ENCODE measurements at regions not wholly inside any gene's neighbourhood (a gene's known extent, or its start where the extent isn't known, plus 50 kb on each side); places are given as distances from the start of the nearest gene placed in this dataset.
"Not testable (repeated sequence)": the region's sequence is repeated elsewhere in the genome, so short reads cannot be mapped to it uniquely, and the experiment has no call there.

- DNase-seq = no peak
- in situ Hi-C loops (cut with MboI; ENCODE audit: low pct_unique_long_range_greater_than_20kb, low sequenced_read_pairs) = no loop called here
These were observed 699.0 kb upstream of the ARRDC3 start for GRCh38 chr5:92081958-92082712.

- no peak for DNase-seq
- in situ Hi-C loops (cut with MboI; ENCODE audit: low pct_unique_long_range_greater_than_20kb, low sequenced_read_pairs) = no loop called here
These were observed 687.7 kb upstream of the ARRDC3 start for GRCh38 chr5:92070786-92071185.

GRCh38 chr5:92064993-92065392 is 681.9 kb upstream of the ARRDC3 start:
- in situ Hi-C loops (cut with MboI; ENCODE audit: low pct_unique_long_range_greater_than_20kb, low sequenced_read_pairs) = no loop called here
- DNase-seq = no peak

DNA sequence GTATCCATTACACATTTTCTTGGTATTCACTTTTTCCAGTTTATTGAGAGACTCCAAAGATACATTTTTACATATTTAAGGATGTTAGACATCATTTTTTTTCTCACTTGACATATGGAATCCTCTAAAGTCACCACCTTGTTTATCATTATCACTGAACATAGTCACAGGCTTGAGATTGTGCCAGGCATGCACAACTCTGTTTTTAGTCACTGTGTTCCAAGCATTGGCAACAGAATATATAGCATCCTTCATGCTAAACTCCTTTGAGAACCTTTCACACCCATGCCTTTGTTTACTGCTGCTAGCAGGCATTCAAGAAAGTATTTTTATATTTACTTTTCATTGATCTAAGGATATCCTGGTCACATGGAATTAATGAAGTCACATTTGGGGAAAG is 668.6 kb upstream of the ARRDC3 start:
- in situ Hi-C loops (cut with MboI; ENCODE audit: low pct_unique_long_range_greater_than_20kb, low sequenced_read_pairs) = no loop called here
- DNase-seq = no peak

GRCh38 chr5:92050970-92051369 is 667.9 kb upstream of the ARRDC3 start:
- no peak for DNase-seq
- in situ Hi-C loops (cut with MboI; ENCODE audit: low pct_unique_long_range_greater_than_20kb, low sequenced_read_pairs) = no loop called here

GRCh38 chr5:92041911-92042660 is 659.0 kb upstream of the ARRDC3 start:
- DNase-seq = no peak
- in situ Hi-C loops (cut with MboI; ENCODE audit: low pct_unique_long_range_greater_than_20kb, low sequenced_read_pairs) = no loop called here

- in situ Hi-C loops (cut with MboI; ENCODE audit: low pct_unique_long_range_greater_than_20kb, low sequenced_read_pairs) = no loop called here
- DNase-seq = no peak
These were observed 658.1 kb upstream of the ARRDC3 start for GRCh38 chr5:92041206-92041605.

GRCh38 chr5:92029792-92030191 is 646.7 kb upstream of the ARRDC3 start:
- in situ Hi-C loops (cut with MboI; ENCODE audit: low pct_unique_long_range_greater_than_20kb, low sequenced_read_pairs); DNase-seq: not testable (repeated sequence)

DNA sequence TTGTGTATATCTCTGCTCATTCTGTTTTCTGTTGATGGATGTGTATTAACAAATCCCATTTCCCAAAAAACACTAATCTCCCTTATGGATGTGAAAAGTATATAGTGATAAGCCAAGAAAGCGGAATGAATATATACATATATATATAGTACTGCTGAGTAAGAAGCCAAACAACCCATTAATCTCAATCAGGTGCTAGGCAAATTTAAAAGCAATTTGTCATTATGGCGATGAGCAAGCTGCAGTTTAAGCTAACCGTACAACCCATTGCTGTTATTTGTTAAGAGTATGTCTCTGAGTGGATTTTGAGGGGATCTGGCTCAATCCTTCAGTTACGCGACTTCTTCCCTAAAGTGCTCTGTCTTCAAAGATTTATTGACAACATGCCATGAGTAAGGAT is 640.4 kb upstream of the ARRDC3 start:
- in situ Hi-C loops (cut with MboI; ENCODE audit: low pct_unique_long_range_greater_than_20kb, low sequenced_read_pairs) = no loop called here
- no peak for DNase-seq

GRCh38 chr5:92023141-92023471 is 640.0 kb upstream of the ARRDC3 start:
- DNase-seq = no peak
- in situ Hi-C loops (cut with MboI; ENCODE audit: low pct_unique_long_range_greater_than_20kb, low sequenced_read_pairs) = no loop called here

DNA sequence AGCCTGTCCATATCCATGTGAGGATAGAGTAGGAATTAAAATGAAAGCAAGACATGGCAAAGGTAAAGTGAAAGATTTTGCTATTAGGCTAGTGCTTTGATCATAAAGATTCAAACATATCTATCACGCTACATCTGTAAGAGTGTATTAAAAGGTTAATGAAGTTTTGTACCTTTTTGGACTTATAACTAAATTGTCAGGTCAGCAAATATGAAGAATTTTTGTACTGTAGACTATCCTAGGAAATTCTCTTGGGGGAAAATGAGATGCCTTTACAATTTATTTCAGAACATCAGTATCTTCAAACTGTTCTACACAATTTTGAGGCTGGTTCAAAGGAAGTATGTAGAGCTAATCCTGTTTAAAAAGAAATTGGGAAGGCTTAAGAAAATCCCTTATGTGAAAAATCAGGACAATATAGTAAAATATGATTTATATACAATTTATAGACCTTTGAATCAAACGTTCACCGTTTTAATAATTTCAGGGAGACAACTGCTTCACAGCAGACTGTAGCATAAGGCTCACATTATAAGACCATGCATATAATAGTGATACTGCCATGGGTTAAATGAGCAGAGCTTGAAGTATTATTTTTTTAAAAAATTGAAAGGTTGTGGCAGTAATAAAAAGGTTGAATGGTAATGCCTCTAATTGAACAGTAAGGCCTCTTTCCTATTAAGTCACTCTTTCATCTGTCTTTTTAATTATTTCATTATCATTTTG is 639.5 kb upstream of the ARRDC3 start:
- in situ Hi-C loops (cut with MboI; ENCODE audit: low pct_unique_long_range_greater_than_20kb, low sequenced_read_pairs) = no loop called here
- no peak for DNase-seq

DNA sequence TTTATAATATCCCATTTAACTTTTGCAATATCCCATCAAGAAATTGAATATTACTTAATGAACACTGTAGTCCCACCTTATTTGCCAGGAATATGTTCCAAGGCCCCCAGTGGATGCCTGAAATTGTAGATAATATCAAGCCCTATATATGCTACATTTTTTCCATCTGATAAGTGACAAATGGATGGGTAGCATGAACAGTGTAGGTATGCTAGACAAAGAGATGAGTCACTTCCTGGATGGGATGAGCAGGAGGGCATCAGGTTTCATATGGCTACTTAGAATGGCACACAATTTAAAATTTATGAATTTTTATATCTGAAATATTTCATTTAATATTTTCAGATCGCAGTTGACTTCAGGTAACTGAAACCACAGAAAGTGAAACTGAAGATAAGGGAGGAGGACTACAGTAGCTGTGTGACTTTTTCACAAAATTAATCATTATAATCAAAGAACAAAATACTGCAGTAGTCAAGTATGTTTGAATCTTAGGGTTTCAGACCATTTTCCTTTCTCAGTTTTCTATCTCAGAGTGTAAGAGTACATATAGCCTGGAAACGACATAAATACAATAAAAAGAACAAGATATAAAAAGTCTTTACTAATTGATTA is 636.4 kb upstream of the ARRDC3 start:
- DNase-seq = no peak

DNA sequence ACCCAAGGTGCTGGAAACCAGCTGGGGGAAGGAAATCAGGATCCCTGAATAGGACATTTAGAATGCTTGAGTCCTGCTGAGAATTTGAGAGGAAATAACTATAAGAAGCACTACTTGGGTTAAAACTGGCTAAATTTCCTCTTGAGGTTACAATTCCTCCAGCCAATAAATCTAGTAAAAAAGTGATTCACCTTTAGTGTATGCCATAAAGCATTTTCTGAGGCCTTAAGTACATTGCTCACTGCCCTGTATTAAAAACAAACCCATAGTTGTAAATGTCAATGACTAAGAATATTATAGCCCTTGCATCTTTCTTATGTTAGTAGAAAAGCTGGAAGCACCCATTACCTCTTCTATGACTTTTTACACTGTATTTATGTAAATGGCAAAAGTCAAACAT is 634.7 kb upstream of the ARRDC3 start:
- no peak for DNase-seq
- in situ Hi-C loops (cut with MboI; ENCODE audit: low pct_unique_long_range_greater_than_20kb, low sequenced_read_pairs) = no loop called here

More for the DNA sequence above, 636.4 kb upstream of the ARRDC3 start:
- in situ Hi-C loops (cut with MboI; ENCODE audit: low pct_unique_long_range_greater_than_20kb, low sequenced_read_pairs) = no loop called here

- in situ Hi-C loops (cut with MboI; ENCODE audit: low pct_unique_long_range_greater_than_20kb, low sequenced_read_pairs); DNase-seq: not testable (repeated sequence)
These were observed 628.7 kb upstream of the ARRDC3 start for GRCh38 chr5:92011845-92012244.

GRCh38 chr5:92003806-92004205 is 620.7 kb upstream of the ARRDC3 start:
- in situ Hi-C loops (cut with MboI; ENCODE audit: low pct_unique_long_range_greater_than_20kb, low sequenced_read_pairs) = no loop called here
- DNase-seq = no peak

DNA sequence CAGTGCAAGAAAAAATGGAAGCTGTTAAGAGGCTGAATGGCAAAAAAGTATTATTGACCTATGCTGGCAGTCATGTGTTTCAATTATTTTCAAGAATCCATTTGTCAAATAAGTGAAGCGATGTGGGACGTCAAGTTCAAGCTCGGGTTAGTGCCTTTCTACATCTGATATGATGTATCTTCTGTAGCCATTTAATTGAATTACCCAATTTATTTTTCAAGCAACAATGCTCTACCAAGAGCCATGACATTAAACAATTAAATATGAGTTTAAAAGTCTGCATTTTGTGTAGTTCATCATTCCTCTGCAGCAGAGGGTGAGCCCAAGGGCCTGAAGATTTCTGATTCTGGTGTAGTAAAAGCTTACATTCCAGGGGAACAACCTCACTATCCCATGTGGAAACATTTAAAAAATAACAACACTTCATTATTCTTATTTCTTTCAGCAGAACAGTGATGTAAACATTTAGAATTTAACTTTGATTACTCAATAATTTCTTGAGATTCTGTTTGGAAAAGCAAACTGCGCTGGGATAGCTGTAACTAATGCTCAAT is 619.7 kb upstream of the ARRDC3 start:
- in situ Hi-C loops (cut with MboI; ENCODE audit: low pct_unique_long_range_greater_than_20kb, low sequenced_read_pairs) = no loop called here

GRCh38 chr5:91998774-91999173 is 615.7 kb upstream of the ARRDC3 start:
- no peak for DNase-seq
- in situ Hi-C loops (cut with MboI; ENCODE audit: low pct_unique_long_range_greater_than_20kb, low sequenced_read_pairs) = no loop called here

More for the DNA sequence above, 619.7 kb upstream of the ARRDC3 start:
- DNase-seq = no peak

DNA sequence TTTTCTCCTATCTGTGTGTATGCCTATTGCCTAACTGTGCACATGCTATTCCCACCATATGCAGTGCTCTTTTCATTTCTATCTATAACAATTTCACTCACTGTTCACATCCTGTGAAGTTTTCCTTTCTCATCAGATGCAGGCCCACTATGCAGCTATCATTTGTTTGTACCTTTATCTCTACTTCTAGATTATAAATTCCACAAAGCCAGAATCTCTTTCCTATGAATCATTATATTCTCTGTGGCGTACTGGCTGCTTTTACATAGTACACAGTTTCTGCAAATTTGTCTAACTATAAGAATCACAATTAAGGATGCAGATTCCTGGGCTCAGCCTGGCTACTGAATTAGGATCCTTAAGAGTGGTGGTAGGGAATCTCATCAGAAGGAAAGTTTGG is 600.8 kb upstream of the ARRDC3 start:
- no peak for DNase-seq
- in situ Hi-C loops (cut with MboI; ENCODE audit: low pct_unique_long_range_greater_than_20kb, low sequenced_read_pairs) = no loop called here

DNA sequence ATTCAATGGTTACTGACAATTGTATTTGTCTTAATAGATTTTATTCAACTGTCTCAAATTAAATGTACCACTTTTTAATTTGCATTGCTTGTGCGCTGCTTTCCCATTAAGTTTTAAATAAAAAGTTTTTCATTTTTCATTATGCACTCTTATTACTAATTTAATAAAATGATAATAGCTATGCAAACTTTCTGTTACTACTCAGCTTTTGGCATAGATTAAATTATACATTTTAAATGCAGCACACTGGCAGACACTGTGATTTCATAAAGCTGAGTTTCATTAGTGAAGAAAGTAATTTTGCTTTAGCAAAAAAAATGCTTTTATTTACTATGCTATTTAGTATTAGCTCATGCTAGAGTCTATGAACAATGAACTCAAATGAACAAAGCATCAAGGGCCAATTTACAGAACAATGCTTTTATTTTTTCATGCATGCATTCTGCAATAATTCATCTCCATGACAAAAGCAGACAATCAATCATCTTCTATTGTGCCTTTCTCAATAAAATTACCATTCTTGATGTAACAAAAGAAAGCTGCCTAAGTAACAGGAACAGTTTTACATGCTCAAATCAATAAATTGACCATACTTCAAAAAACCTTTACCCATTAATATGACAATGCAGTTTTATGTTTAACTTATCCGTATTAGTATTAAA is 595.2 kb upstream of the ARRDC3 start:
- in situ Hi-C loops (cut with MboI; ENCODE audit: low pct_unique_long_range_greater_than_20kb, low sequenced_read_pairs) = no loop called here
- DNase-seq = no peak

Measured in KBM-7 (cell line).